ENCODE measurements at regions not wholly inside any gene's neighbourhood (a gene's known extent, or its start where the extent isn't known, plus 50 kb on each side); places are given as distances from the start of the nearest gene placed in this dataset.

DNA sequence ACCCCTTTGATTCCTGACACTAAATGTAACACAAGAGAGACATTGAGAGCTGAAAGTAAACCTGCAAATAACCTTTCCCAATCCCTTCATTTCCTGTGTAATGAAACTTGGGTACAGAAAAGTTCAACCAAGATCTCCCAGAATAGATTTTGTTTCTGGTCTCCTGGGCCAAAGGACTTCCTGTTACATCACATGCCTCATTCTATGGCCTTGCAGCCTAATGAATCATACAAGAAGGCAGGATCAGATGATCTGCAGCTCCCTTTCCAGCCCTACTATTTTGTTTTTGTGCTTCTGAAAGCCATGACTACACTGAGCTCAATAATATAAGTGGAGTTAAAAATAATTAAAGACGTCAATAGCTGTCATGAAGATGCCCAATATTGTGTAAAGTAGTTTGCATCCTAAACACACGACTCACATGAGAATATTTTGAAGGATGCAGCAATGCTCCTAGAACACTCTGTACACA is 73.4 kb upstream of the NOX3 start:
- H3K36me3 Mint-ChIP-seq (ENCODE audit: low read depth) = no peaks in the 10 kb centered on the region
- no peak overlapping the region for H3K4me3 Mint-ChIP-seq
- peaks cover 21% of the 10 kb centered on the region for H3K4me1 Mint-ChIP-seq (ENCODE audit: low read depth)
- peaks cover 12% of the 10 kb centered on the region for H3K9me3 Mint-ChIP-seq
- H3K27ac Mint-ChIP-seq = peak overlapping the region; percentile 18
- no peaks in the 10 kb centered on the region for H3K27me3 Mint-ChIP-seq

DNA sequence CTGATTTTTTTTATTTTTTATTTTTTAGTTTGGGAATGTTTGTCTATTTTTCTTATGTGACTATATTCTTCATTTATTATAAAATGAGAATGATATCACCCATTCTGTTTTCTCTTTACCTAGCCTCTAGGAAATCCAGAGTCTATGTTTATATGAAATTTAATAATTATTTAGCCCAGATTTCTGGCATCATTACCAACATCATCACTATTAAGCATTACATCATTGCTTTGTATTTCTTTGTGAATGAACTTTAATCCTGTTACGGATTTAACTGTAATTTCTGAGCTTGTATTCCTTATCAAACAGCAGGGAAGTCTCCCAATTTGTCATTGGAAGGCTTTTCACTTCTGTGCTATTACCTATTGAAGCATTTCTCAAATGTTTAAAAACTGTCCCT is 72.7 kb upstream of the NOX3 start:
- H3K4me3 Mint-ChIP-seq = no peak overlapping the region
- no peaks in the 10 kb centered on the region for H3K27me3 Mint-ChIP-seq
- no peak overlapping the region for H3K27ac Mint-ChIP-seq
- peaks cover 10% of the 10 kb centered on the region for H3K9me3 Mint-ChIP-seq
- H3K4me1 Mint-ChIP-seq (ENCODE audit: low read depth) = peaks cover 27% of the 10 kb centered on the region
- H3K36me3 Mint-ChIP-seq (ENCODE audit: low read depth) = no peaks in the 10 kb centered on the region

DNA sequence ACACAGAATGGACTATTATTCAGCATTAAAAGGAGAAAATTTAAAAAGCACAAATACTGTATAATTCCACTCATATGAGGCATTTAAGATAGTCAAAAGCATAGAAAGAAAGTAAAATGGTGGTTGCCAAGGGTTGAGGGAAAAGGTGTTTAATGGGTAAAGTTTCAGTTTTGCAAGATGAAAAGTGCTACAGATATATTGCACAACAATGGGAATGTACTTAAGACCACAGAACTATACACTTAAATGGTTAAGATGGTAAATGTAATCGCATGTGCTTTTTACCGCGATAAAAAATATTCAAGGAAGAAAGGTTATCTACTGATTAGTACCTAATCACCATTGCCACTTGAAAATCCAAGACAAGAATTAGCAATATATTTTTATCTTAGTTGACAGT is 71.8 kb upstream of the NOX3 start:
- H3K27ac Mint-ChIP-seq = no peak overlapping the region
- H3K36me3 Mint-ChIP-seq (ENCODE audit: low read depth) = no peaks in the 10 kb centered on the region
- no peaks in the 10 kb centered on the region for H3K27me3 Mint-ChIP-seq
- H3K4me1 Mint-ChIP-seq (ENCODE audit: low read depth) = peaks cover 27% of the 10 kb centered on the region
- peaks cover 6% of the 10 kb centered on the region for H3K9me3 Mint-ChIP-seq
- H3K4me3 Mint-ChIP-seq = no peak overlapping the region

DNA sequence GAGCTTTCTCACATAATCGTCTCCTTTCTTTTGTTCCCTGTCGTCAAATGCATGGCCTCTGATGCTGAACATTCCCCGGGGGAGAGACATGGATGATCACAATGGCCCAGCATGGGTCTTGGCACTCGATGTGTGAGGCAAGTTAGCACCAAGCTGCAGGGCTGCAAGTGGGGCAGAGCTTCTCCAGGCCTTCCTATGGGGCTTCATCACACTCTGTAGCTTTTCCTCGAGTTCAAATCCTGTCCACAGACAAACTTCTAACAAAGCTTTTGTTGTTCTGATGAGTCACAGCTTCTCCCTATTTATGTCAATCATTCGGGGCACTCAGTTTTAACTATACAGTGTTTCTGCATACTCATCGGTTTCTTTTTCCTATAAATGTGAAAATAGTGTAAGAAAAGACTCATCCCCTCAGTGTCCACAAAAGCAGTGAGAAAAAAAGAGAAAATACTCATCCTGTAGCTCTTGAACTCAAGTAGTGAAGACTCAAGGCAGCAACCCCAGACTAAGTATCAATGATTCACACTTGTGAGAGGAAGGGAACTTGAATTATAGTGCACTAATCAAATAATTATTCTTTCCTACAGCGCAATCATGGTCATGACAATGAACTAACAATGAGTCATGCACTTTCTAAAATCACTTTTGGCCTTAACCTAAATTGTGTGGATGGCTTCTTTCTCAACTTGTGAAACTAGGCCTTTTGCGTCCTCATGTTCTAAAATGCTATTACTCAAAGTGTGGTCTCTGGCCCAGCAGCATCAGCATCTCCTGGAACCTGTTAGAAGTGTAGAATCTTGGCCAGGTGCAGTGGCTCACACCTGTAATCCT is 68.4 kb upstream of the NOX3 start:
- peak overlapping the region; percentile 16 for H3K27ac Mint-ChIP-seq

DNA sequence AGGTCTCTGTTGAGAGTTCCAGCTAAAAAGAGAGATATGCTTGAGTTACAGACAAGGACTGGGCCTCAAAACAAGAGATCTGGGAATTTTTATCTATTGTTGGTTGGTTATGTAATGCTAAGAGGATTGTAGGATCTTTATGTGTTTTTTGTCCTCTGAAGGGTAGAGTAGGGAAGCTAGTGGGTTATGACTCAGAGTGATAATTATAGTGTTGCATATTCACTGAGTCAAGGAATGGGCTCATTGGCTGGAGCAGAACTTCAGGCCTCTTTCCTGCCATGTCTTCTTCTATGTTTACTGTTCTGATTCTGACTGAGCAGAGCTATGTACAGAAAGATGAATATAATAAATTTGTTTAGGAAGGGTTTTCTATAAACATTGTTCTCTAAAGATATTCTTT is 66.1 kb upstream of the NOX3 start:
- no peaks in the 10 kb centered on the region for H3K9me3 Mint-ChIP-seq
- no peak overlapping the region for H3K27ac Mint-ChIP-seq
- no peaks in the 10 kb centered on the region for H3K27me3 Mint-ChIP-seq
- no peak overlapping the region for H3K4me3 Mint-ChIP-seq
- H3K4me1 Mint-ChIP-seq (ENCODE audit: low read depth) = peaks cover 12% of the 10 kb centered on the region
- no peaks in the 10 kb centered on the region for H3K36me3 Mint-ChIP-seq (ENCODE audit: low read depth)

More for the DNA sequence above, 68.4 kb upstream of the NOX3 start:
- H3K9me3 Mint-ChIP-seq = peaks cover 6% of the 10 kb centered on the region
- peaks cover 22% of the 10 kb centered on the region for H3K4me1 Mint-ChIP-seq (ENCODE audit: low read depth)
- H3K27me3 Mint-ChIP-seq = no peaks in the 10 kb centered on the region
- H3K4me3 Mint-ChIP-seq = no peak overlapping the region
- H3K36me3 Mint-ChIP-seq (ENCODE audit: low read depth) = no peaks in the 10 kb centered on the region

DNA sequence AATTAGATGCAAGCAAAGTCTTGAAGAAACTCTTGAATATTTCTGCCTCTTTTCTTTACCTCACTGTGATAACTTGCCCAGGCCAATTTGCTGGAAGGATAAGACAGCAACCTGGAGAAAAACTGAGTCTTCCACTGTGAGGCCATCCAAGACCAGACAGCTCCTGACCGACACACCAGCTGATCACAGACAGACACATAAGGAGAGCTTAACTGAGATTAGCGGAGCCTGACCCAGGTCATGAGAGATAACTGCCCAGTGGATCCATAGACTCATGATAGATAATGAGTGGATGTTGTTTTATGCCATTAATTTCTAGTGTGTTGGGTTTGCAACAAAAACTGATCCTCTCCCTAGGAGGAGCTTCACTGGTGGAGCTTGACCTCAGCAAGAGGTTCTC is 64.4 kb upstream of the NOX3 start:
- Mint-ChIP-seq H3K27me3 (no peaks in the 10 kb centered on the region), H3K27ac (no peak overlapping the region), H3K4me1 (ENCODE audit: low read depth) (peaks cover 12% of the 10 kb centered on the region), H3K9me3 (no peaks in the 10 kb centered on the region), H3K36me3 (ENCODE audit: low read depth) (no peaks in the 10 kb centered on the region), H3K4me3 (no peak overlapping the region)

DNA sequence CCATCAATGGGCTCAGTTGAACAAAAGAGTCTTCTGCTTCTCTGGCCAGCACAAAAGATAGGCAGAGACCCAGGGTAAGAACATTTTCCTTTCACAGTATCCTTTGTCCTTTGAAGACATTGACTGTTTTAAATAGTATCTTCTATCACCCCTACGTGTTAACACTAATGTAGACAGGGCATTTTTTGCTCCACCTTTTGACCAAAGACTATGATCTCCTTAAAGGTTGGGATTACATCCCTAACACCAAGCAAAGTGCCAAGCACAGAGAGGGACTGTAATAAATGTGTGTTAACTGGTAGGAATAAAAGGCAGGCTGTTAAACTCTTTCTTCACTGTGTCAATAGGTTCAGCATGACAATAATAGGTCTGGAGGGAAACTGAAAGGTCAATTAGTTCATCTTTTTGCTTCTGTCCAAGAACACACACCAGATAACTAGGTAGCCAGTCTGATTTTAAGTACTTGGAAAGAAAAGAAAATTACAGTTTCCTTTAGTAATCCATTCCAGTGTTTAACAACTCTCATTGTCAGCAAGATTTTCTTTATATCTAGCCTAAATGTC is 63.6 kb upstream of the NOX3 start:
- Mint-ChIP-seq H3K27ac (no peak overlapping the region), H3K4me1 (ENCODE audit: low read depth) (peaks cover 8% of the 10 kb centered on the region)

DNA sequence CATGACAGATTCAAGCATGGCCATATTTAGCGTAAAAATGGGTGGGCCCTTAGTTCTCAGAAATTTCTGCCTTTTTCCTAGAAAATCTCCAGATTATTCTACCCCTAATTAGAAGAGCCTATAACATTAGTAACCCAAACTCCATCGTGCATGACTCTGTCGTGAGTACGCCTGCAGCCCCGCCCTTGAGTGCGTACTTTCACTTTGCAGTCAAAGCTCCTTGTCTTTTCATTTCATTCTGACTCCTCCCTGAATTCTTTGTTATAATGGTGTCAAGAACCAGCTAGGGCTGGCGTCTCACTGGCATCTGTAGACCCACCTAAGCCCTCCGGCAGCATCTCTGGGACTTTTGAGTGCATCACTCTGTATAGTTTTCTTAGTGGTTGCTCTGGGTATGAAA is 61.7 kb upstream of the NOX3 start:
- no peaks in the 10 kb centered on the region for H3K27me3 Mint-ChIP-seq

More for the DNA sequence above, 63.6 kb upstream of the NOX3 start:
- no peaks in the 10 kb centered on the region for H3K27me3 Mint-ChIP-seq
- H3K9me3 Mint-ChIP-seq = no peaks in the 10 kb centered on the region
- H3K36me3 Mint-ChIP-seq (ENCODE audit: low read depth) = no peaks in the 10 kb centered on the region
- no peak overlapping the region for H3K4me3 Mint-ChIP-seq

DNA sequence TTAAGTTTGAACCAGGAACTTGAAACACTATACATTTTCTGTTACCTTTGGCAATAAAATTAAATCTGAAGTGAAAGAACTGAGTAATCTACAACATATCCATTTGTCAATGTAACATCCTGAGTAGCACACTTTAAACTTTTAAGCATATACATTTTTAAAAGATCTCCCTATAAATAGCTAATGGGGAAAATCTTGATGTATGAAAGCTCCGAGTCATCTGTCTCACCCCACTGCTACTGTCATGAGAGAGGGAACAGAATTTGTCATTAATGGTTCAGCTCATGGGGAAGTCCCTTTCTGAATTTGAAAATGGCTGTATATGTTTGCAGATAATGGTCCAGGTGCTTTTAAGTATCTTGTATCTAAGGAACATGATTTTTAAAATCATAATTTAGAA is 55.2 kb upstream of the NOX3 start:
- H3K36me3 Mint-ChIP-seq (ENCODE audit: low read depth) = no peaks in the 10 kb centered on the region
- H3K4me3 Mint-ChIP-seq = no peak overlapping the region
- no peaks in the 10 kb centered on the region for H3K9me3 Mint-ChIP-seq
- H3K27ac Mint-ChIP-seq = peak overlapping the region; percentile 36
- peaks cover 15% of the 10 kb centered on the region for H3K4me1 Mint-ChIP-seq (ENCODE audit: low read depth)
- H3K27me3 Mint-ChIP-seq = peaks cover 6% of the 10 kb centered on the region

More for the DNA sequence above, 61.7 kb upstream of the NOX3 start:
- no peaks in the 10 kb centered on the region for H3K4me1 Mint-ChIP-seq (ENCODE audit: low read depth)
- H3K36me3 Mint-ChIP-seq (ENCODE audit: low read depth) = no peaks in the 10 kb centered on the region
- H3K27ac Mint-ChIP-seq = no peak overlapping the region
- no peaks in the 10 kb centered on the region for H3K9me3 Mint-ChIP-seq
- no peak overlapping the region for H3K4me3 Mint-ChIP-seq

DNA sequence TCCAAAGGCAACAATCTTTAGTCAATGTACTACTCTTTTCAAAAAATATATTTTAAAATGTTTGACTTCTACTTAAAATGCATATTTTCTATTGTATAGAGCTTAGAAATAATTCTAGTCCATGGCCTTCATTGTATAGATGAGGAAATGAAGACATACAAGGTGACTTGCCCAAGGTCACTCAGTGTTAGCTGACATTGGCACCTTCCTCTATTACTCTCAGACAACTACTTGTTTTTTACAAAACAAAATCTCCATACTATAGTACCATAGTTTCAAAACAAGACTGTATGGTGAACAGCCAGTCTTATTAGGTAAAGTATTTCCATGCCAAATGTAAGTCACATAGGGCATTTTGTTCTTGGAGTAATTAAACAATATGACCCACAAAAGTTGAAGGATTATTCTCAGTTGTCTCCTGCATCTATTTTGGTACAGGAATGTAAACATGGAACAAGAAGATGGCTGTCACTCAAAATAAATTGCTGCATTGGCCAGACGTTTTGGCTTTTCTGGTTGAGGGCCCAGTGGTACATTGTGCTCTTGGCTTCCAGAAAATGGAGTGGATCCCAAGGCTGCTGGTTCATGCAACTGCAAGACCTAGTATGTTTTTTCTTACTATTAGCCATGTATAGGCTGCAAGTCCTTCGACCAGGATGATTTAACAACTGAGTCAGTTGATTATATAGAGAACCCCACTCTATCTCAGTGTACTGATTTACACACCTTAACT is 54.3 kb upstream of the NOX3 start:
- H3K27ac Mint-ChIP-seq = no peak overlapping the region
- peaks cover 12% of the 10 kb centered on the region for H3K27me3 Mint-ChIP-seq
- H3K4me1 Mint-ChIP-seq (ENCODE audit: low read depth) = peaks cover 15% of the 10 kb centered on the region
- no peaks in the 10 kb centered on the region for H3K36me3 Mint-ChIP-seq (ENCODE audit: low read depth)
- H3K4me3 Mint-ChIP-seq = no peak overlapping the region
- no peaks in the 10 kb centered on the region for H3K9me3 Mint-ChIP-seq

DNA sequence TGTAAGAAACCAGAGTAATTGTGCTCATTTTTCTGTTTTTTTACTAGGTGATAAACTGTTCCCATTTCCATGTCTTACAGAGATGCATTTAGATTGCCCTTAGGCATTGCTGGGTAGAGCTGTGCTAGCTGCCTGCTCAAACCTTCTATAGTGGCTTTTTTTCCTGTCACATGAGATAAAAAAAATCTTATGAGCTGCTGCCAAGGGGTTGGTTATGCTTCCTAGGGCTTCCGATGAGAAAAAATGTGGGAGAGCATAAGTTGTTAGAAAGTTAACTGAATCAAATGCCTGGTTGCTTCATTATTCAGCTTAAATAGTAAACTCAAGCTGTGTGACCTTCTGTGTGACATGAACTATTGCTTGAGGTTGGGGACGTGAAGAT is 50.0 kb upstream of the NOX3 start:
- H3K27me3 Mint-ChIP-seq = peaks cover 12% of the 10 kb centered on the region
- H3K9me3 Mint-ChIP-seq = peaks cover 3% of the 10 kb centered on the region
- no peak overlapping the region for H3K4me3 Mint-ChIP-seq
- H3K4me1 Mint-ChIP-seq (ENCODE audit: low read depth) = peaks cover 7% of the 10 kb centered on the region
- no peak overlapping the region for H3K27ac Mint-ChIP-seq
- no peaks in the 10 kb centered on the region for H3K36me3 Mint-ChIP-seq (ENCODE audit: low read depth)
